ENCODE measurements at regions not wholly inside any gene's neighbourhood (a gene's known extent, or its start where the extent isn't known, plus 50 kb on each side); places are given as distances from the start of the nearest gene placed in this dataset.

DNA sequence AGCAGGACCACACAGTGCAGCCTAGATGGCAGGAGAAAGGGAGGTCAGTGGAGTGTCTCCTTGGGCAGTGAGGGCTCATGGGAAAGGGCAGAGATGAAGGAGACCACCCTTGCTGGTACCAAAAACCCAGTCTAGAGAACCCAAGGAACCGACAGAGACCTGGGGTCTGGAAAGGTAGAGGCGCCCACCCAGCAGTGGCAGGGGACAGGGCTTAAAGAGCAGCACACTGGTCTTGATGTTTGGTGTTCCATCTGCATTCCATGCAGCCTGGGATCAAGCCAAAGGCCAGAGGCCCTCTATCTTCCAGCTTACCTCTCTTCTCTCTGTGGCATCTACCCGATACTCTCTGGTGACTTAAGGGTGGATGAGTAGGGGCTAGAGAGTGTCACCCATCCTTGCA is 127.5 kb downstream of the PJA1 start:
- TF ChIP-seq MYC (IDR thresholded peaks at IDR 0.05; ENCODE audit: low read depth, low read length): no peak
- no peak for TF ChIP-seq JUN (IDR thresholded peaks at IDR 0.05; ENCODE audit: borderline replicate concordance, insufficient read depth, insufficient read length, low read depth)
- TF ChIP-seq, protein P1, sequence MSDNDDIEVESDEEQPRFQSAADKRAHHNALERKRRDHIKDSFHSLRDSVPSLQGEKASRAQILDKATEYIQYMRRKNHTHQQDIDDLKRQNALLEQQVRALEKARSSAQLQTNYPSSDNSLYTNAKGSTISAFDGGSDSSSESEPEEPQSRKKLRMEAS (IDR thresholded peaks at IDR 0.05; ENCODE audit: insufficient read depth, insufficient read length): no peak
- TF ChIP-seq CTCF (IDR thresholded peaks at IDR 0.05; ENCODE audit: extremely low read depth in 1 of 2, insufficient read depth in 1 of 2, low read depth in 1 of 2, low read length in 2 of 2): no peak
- no peak for TF ChIP-seq POLR2A (IDR thresholded peaks at IDR 0.05; ENCODE audit: low read depth, low read length)
- no peak for TF ChIP-seq EZH2 (IDR thresholded peaks at IDR 0.05; ENCODE audit: borderline replicate concordance, low read depth, low read length, severe bottlenecking)
- TF ChIP-seq FOS (IDR thresholded peaks at IDR 0.05; ENCODE audit: borderline replicate concordance, insufficient read depth, low read length): no peak
- TF ChIP-seq POLR2AphosphoS5 (IDR thresholded peaks at IDR 0.05; ENCODE audit: insufficient read depth, low read depth, low read length): no peak
- no peak for TF ChIP-seq GATA2 (IDR thresholded peaks at IDR 0.05; ENCODE audit: insufficient read depth, insufficient read length, low read depth, low read length)
- POLR2A ChIA-PET: no interaction called here
- CTCF ChIA-PET: interaction anchor here (2.8 kb wide), 1 partner anchor 210 kb away, joined by 7 read pairs; no protein-coding TSS in a partner anchor
- Histone ChIP-seq H3K79me2 (ENCODE audit: control insufficient read depth, insufficient read depth, low read length) (no peaks in the 10 kb centered on the region), H3K4me3 (replicated peaks in 1 of 3; ENCODE audit: insufficient read depth in 1 of 3, low read depth in 1 of 3, low read length in 3 of 3) (no peak overlapping the region), H3K4me1 (ENCODE audit: control insufficient read depth, extremely low read depth, insufficient read depth, low read length) (no peaks in the 10 kb centered on the region), H3K27me3 (ENCODE audit: control insufficient read depth in 2 of 2, insufficient read depth in 2 of 2, low read length in 2 of 2) (peaks cover 0 to 3% of the 10 kb centered on the region in 2 experiments), H3K9me1 (replicated peaks; ENCODE audit: control insufficient read depth, extremely low read depth, insufficient read depth, low read length) (no peaks in the 10 kb centered on the region), H3K9me3 (replicated peaks; ENCODE audit: control insufficient read depth, insufficient read depth, low read length) (no peaks in the 10 kb centered on the region), H3K27ac (ENCODE audit: insufficient read depth, low read depth, low read length) (no peak overlapping the region), H3K9ac (replicated peaks; ENCODE audit: extremely low read depth, insufficient read depth, low read length) (no peak overlapping the region), H3K4me2 (ENCODE audit: insufficient read depth, low read length) (no peak overlapping the region), H2AFZ (ENCODE audit: low read depth, low read length) (no peak overlapping the region), H3K36me3 (ENCODE audit: control insufficient read depth in 2 of 2, extremely low read depth in 1 of 2, insufficient read depth in 2 of 2, low read length in 2 of 2) (no peaks in the 10 kb centered on the region), H4K20me1 (replicated peaks; ENCODE audit: control insufficient read depth, extremely low read depth, insufficient read depth, low read length) (no peaks in the 10 kb centered on the region)
- no TSS peak for BruUV-seq (replicated peaks)
- DNase-seq (ENCODE audit: low read depth, low spot score): no peak
- intact Hi-C loops (cut with micrococcal nuclease): no loop called here
- no peak for FAIRE-seq
- dilution Hi-C loops (cut with MboI; ENCODE audit: extremely low pct_ligation_motif_present, low sequenced_read_pairs): no loop called here

All from endothelial cell of umbilical vein (primary cell).